T-helper 1 cell treated with Interleukin-12 subunit alpha and Interleukin-12 subunit beta and Interleukin-4 antibody, amounts not matched to agents 30 μg/mL and 1 μg/mL, for 36 hours (primary cell): ENCODE measurements at regions not wholly inside any gene's neighbourhood (a gene's known extent, or its start where the extent isn't known, plus 50 kb on each side); places are given as distances from the start of the nearest gene placed in this dataset.

Experiments used
- H3K27ac Mint-ChIP-seq: one replicate; pipeline ENCODE4 v1.8.0; 2021; ENCODE audit warnings: mild to moderate bottlenecking, mixed read lengths
- H3K27me3 Mint-ChIP-seq: one replicate; pipeline ENCODE4 v1.8.0; 2021; ENCODE audit warnings: low read depth, mixed read lengths
- H3K36me3 Mint-ChIP-seq: one replicate; pipeline ENCODE4 v1.8.0; 2021; ENCODE audit warnings: low read depth, mixed read lengths
- H3K4me1 Mint-ChIP-seq: one replicate; pipeline ENCODE4 v1.8.0; 2021; ENCODE audit warnings: low read depth, mixed read lengths
- H3K4me3 Mint-ChIP-seq: one replicate; pipeline ENCODE4 v1.8.0; 2021; ENCODE audit warnings: mild to moderate bottlenecking, moderate library complexity, mixed read lengths
- H3K9me3 Mint-ChIP-seq: one replicate; pipeline ENCODE4 v1.8.0; 2021; ENCODE audit warnings: mixed read lengths

- H3K27ac Mint-ChIP-seq: no peak overlapping the region
- no peaks in the 10 kb centered on the region for H3K27me3 Mint-ChIP-seq
- no peak overlapping the region for H3K4me3 Mint-ChIP-seq
- H3K9me3 Mint-ChIP-seq: no peaks in the 10 kb centered on the region
- H3K36me3 Mint-ChIP-seq: no peaks in the 10 kb centered on the region
- H3K4me1 Mint-ChIP-seq: peaks cover 4% of the 10 kb centered on the region
Measured at GRCh38 chr14:53896726-53897125, 59.9 kb downstream of the BMP4 start.

DNA sequence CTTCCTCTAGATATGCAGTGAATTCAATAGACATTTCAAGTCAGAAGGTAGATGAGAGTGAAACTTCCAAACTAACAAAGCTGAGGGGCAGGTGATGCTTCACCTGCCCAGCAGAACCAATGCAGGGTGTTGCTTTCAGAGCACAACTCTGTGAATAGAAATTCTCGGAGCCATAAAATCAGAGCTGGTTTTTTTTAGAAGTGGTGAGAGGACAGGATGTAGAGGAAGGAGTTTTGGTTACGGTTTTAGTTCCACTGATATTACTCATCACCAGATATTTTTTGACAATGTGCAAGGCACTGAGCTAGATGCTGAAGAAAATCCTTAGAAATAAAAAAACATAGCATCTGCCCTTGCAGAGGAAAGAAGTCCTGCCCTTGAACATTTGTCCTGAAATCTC is 62.2 kb downstream of the BMP4 start:
- no peak overlapping the region for H3K4me3 Mint-ChIP-seq
- no peaks in the 10 kb centered on the region for H3K36me3 Mint-ChIP-seq
- H3K9me3 Mint-ChIP-seq: no peaks in the 10 kb centered on the region
- no peaks in the 10 kb centered on the region for H3K27me3 Mint-ChIP-seq
- H3K4me1 Mint-ChIP-seq: peaks cover 4% of the 10 kb centered on the region
- no peak overlapping the region for H3K27ac Mint-ChIP-seq

DNA sequence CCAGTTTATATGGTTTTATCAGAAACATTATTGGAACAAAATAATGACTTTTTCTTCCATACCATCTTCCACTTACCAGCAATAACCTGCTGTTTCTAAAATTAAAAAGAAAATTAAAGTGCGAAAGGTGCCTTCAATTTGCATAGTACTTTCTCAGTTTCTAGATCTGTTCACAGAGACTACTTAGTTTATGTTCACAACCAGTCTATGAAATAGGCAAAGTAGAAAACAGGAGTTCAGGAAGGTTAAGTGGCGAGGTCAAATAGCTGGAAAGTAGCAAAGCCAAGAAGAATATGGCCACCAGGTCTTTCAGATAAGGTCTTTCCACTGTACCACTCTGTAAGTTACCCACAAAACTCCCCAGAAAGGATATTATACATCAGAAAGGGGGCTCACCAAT is 63.3 kb downstream of the BMP4 start:
- H3K4me3 Mint-ChIP-seq: no peak overlapping the region
- no peaks in the 10 kb centered on the region for H3K9me3 Mint-ChIP-seq

DNA sequence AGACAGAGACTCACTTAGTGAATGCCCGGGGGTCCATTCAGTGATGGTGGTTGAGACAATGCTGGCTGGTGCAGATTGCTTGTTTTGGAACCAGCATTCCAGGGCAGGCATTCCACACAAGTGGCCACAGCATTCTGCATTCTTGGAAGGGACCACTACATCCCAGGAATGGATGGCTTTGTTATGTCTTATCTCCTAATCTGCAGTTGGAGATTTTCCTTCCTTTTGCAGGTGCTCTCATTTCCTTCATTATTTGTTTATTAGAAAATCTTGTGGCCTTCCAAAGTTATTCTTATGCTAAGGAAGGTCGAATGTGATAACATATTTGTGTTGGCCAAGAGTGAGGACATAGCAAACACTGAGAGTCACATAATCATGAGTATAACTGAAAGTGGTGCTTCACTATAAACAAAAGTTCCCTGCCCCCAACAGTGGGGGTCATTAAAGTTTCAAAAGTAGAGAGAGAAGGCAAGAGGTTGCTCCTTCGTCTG is 66.0 kb downstream of the BMP4 start:
- Mint-ChIP-seq H3K27ac (no peak overlapping the region), H3K36me3 (no peaks in the 10 kb centered on the region), H3K9me3 (no peaks in the 10 kb centered on the region), H3K4me3 (no peak overlapping the region), H3K27me3 (no peaks in the 10 kb centered on the region), H3K4me1 (peaks cover 4% of the 10 kb centered on the region)

More for the DNA sequence above, 63.3 kb downstream of the BMP4 start:
- Mint-ChIP-seq H3K27ac (no peak overlapping the region), H3K4me1 (peaks cover 4% of the 10 kb centered on the region), H3K27me3 (no peaks in the 10 kb centered on the region), H3K36me3 (no peaks in the 10 kb centered on the region)

- H3K4me1 Mint-ChIP-seq: no peaks in the 10 kb centered on the region
- H3K27ac Mint-ChIP-seq: no peak overlapping the region
- H3K27me3 Mint-ChIP-seq: no peaks in the 10 kb centered on the region
- H3K9me3 Mint-ChIP-seq: no peaks in the 10 kb centered on the region
- H3K36me3 Mint-ChIP-seq: no peaks in the 10 kb centered on the region
- no peak overlapping the region for H3K4me3 Mint-ChIP-seq
Measured at GRCh38 chr14:53888535-53889386, 67.9 kb downstream of the BMP4 start.

DNA sequence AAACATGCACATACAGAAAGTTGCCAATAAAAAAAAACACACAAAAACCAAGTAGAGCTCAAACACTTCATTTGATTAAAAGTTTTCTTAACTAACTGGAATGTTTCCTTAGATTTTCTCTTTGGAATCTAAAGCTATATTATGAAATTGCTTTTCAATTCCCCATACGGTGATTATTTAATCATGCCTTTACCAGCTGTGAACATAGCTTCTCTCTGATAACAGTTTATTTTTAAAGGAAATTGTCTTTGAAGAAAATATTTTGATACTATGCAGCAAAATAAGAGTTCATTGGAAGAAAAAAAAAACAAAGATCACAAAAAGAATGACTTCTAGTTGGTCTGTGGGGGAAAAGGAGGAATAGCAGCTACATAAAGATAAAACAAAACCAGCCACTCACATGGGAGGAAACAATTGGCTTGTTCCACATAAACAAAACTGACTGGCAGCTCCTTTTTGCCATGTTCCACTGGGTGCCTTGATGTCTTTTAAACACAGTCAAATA is 71.4 kb downstream of the BMP4 start:
- no peak overlapping the region for H3K4me3 Mint-ChIP-seq

GRCh38 chr14:53884601-53885000 is 72.0 kb downstream of the BMP4 start:
- Mint-ChIP-seq H3K4me3 (no peak overlapping the region), H3K27me3 (no peaks in the 10 kb centered on the region), H3K36me3 (no peaks in the 10 kb centered on the region), H3K9me3 (no peaks in the 10 kb centered on the region), H3K4me1 (no peaks in the 10 kb centered on the region), H3K27ac (no peak overlapping the region)

More for the DNA sequence above, 71.4 kb downstream of the BMP4 start:
- H3K4me1 Mint-ChIP-seq: no peaks in the 10 kb centered on the region
- H3K27ac Mint-ChIP-seq: no peak overlapping the region
- H3K9me3 Mint-ChIP-seq: no peaks in the 10 kb centered on the region
- H3K27me3 Mint-ChIP-seq: no peaks in the 10 kb centered on the region
- H3K36me3 Mint-ChIP-seq: no peaks in the 10 kb centered on the region

DNA sequence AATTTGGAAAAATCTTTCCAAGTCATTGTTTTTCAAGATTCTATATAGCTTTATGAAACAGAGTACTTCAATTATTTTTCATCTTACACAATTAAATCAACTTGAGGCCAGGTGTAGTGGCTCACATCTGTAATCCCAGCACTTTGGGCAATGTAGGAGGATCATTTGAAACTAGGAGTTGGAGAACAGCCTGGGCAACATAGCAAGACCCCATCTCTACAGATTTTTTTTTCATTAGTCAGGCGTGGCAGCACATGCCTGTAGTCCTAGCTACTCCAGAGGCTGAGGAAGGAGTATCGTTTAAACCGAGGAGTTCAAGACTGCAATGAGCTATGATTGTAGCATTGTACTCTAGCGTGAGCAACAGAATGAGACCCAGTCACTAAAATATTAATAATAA is 72.9 kb downstream of the BMP4 start:
- Mint-ChIP-seq H3K36me3 (no peaks in the 10 kb centered on the region), H3K4me3 (no peak overlapping the region), H3K27ac (no peak overlapping the region), H3K9me3 (no peaks in the 10 kb centered on the region), H3K27me3 (no peaks in the 10 kb centered on the region), H3K4me1 (no peaks in the 10 kb centered on the region)

DNA sequence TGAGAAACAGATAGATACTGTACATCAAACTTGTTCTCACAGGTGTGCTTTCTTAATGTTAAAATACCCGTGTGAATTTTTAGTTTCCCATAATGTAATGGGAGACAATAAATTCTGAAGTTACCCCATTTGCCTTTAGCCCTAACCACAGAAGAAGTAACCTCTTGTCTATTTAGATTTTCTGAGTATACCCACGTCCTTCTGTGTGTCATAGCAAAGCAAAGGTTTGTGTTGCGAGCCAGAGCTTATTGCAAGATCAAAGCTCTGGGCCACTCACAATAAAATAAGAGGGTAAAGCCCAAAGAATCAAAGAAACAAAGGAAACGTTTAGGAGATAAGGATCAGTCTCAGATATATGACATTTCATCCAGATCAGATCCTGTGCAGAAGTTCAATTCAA is 73.9 kb downstream of the BMP4 start:
- no peak overlapping the region for H3K27ac Mint-ChIP-seq
- no peaks in the 10 kb centered on the region for H3K4me1 Mint-ChIP-seq
- H3K36me3 Mint-ChIP-seq: no peaks in the 10 kb centered on the region
- H3K27me3 Mint-ChIP-seq: no peaks in the 10 kb centered on the region
- no peak overlapping the region for H3K4me3 Mint-ChIP-seq
- H3K9me3 Mint-ChIP-seq: no peaks in the 10 kb centered on the region

- Mint-ChIP-seq H3K27me3 (no peaks in the 10 kb centered on the region), H3K4me1 (no peaks in the 10 kb centered on the region), H3K4me3 (no peak overlapping the region), H3K9me3 (no peaks in the 10 kb centered on the region), H3K27ac (no peak overlapping the region), H3K36me3 (no peaks in the 10 kb centered on the region)
Measured at GRCh38 chr14:53881921-53882320, 74.7 kb downstream of the BMP4 start.

DNA sequence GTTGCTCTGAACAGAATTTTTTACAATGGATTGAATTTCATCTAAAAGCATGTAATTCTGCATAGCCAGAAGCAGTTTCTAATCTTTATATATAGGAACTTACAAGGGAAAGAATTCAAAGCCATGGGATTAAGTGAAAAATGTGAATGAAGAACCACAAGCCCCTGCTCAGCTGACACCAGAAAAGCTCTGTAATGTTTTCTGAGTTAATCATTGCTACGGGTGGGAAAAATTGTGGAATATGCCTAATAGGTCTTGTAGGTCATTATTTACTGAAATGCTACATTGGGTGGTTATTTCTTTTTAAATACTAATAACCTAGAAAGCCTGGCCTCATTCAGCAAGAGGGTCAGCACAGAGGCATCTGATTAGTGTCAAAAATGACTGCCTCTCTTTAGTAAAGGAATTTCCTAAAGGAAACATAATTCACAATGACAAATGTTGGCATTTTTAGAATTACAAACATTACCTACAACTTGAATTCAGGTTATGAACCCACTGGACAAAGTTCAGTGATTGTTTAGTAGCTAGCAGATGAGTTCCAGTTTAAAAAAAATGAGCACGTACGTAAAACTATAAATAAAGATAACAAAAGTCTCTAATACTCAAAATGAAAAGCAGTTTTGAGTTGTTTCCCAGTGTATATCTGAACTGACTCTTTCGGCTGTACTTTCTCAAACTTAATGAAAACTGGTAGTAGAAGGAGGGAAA is 75.3 kb downstream of the BMP4 start:
- no peaks in the 10 kb centered on the region for H3K4me1 Mint-ChIP-seq

DNA sequence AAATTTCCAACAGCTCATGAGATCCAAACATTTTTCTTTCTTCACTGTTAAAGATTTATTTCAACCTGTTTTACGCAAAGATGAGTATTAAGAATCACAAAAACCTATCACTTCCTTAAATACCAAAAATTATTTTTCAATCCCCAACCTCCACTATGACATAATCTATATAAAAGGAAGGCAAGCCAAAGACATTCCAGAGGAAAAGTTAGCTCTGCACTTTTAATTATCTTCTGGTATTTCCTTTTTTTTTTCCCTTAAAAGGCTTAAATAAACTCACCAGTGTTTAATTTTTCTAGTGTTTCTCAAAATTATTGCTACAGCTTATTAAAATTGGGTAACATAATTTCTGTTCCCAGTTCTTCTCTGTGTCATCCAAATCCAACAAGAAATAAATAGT is 75.9 kb downstream of the BMP4 start:
- H3K27ac Mint-ChIP-seq: no peak overlapping the region
- no peaks in the 10 kb centered on the region for H3K27me3 Mint-ChIP-seq
- peaks cover 6% of the 10 kb centered on the region for H3K9me3 Mint-ChIP-seq
- H3K4me1 Mint-ChIP-seq: no peaks in the 10 kb centered on the region
- no peaks in the 10 kb centered on the region for H3K36me3 Mint-ChIP-seq
- H3K4me3 Mint-ChIP-seq: no peak overlapping the region

More for the DNA sequence above, 75.3 kb downstream of the BMP4 start:
- no peaks in the 10 kb centered on the region for H3K27me3 Mint-ChIP-seq
- peaks cover 5% of the 10 kb centered on the region for H3K9me3 Mint-ChIP-seq
- H3K27ac Mint-ChIP-seq: no peak overlapping the region
- H3K4me3 Mint-ChIP-seq: no peak overlapping the region
- no peaks in the 10 kb centered on the region for H3K36me3 Mint-ChIP-seq

DNA sequence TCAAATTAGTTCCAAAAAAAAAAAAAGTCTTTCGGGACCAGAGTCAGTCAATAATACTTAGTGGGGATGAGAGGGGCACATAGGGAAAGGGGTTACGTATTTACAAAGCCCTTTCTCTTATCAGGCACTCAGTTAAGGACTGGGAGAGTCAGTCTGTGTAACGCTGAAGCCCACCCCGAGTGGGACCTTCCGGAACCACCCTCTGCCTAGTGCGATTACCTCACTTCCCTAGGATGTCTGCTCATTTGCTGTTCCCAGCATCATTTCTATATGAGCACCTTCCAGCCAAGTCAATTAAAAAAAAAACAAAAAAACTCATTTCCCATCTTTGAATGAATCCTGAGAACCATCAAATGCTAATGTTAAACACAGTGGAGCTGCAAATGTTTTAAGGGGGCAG is 76.9 kb downstream of the BMP4 start:
- no peak overlapping the region for H3K27ac Mint-ChIP-seq
- no peak overlapping the region for H3K4me3 Mint-ChIP-seq
- no peaks in the 10 kb centered on the region for H3K4me1 Mint-ChIP-seq
- H3K27me3 Mint-ChIP-seq: no peaks in the 10 kb centered on the region
- H3K9me3 Mint-ChIP-seq: peaks cover 6% of the 10 kb centered on the region
- no peaks in the 10 kb centered on the region for H3K36me3 Mint-ChIP-seq

DNA sequence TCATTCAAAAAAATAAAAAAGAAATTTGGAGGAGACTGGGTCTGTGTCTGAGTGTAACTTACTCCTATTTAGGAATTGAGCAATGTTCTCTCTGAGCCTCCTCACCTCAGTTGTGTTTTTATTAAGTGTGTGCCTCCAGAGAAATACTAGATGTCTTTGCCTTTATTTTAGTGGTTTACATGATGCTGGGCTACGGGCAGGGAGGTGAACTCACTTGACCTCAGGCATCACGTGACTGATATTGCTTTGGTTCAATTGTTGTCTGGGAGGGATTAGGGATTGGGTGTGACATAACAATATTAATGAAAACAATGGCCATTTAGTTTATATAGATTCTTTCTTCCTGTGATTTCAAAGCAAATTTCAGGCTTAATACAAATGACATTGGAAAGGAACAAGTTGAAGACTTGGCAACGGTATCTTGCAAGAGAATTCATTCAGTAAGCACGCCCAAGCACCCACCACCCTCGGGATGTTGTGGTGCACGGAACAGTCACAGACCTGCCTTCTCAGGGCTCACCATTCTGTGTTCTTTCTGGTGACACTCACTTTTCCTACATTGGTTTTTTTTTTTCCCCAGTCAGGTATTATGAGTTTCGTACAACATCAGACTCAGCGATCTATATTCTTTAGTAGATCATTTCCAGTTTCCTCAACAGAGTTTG is 77.5 kb downstream of the BMP4 start:
- Mint-ChIP-seq H3K36me3 (no peaks in the 10 kb centered on the region), H3K27ac (no peak overlapping the region), H3K4me3 (no peak overlapping the region), H3K27me3 (no peaks in the 10 kb centered on the region), H3K4me1 (no peaks in the 10 kb centered on the region), H3K9me3 (peaks cover 6% of the 10 kb centered on the region)
